ENCODE measurements at regions not wholly inside any gene's neighbourhood (a gene's known extent, or its start where the extent isn't known, plus 50 kb on each side); places are given as distances from the start of the nearest gene placed in this dataset.
"Not testable (repeated sequence)": the region's sequence is repeated elsewhere in the genome, so short reads cannot be mapped to it uniquely, and the experiment has no call there.

DNA sequence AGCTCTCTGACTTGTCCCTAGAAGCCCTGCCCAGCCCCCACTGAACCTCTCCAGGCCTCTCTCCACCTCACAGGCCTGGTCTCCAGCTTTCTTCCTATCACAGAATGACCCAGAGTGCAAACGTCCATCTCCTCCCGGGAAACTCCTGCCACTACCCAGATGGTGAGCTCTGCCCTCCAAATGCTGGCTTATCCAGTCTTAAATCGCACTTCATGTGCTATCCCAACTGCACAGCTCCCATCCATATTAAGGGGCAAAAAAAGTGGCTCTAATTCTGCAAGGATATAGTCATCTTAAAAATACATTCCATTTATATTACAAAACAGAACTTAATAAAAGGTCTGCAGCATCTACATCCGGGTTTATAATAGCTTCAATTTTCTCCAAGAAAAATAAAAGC is 70.8 kb upstream of the CDC42EP3 start:
- no peaks in the 10 kb centered on the region for H3K9me3 ChIP-seq
- no peak overlapping the region for H3K4me3 ChIP-seq
- DNase-seq, result no peak
- WGBS, 2 donors, result 61 to 72% methylated on average over 4 of the region's 4 CpGs
- TF ChIP-seq, protein P1, sequence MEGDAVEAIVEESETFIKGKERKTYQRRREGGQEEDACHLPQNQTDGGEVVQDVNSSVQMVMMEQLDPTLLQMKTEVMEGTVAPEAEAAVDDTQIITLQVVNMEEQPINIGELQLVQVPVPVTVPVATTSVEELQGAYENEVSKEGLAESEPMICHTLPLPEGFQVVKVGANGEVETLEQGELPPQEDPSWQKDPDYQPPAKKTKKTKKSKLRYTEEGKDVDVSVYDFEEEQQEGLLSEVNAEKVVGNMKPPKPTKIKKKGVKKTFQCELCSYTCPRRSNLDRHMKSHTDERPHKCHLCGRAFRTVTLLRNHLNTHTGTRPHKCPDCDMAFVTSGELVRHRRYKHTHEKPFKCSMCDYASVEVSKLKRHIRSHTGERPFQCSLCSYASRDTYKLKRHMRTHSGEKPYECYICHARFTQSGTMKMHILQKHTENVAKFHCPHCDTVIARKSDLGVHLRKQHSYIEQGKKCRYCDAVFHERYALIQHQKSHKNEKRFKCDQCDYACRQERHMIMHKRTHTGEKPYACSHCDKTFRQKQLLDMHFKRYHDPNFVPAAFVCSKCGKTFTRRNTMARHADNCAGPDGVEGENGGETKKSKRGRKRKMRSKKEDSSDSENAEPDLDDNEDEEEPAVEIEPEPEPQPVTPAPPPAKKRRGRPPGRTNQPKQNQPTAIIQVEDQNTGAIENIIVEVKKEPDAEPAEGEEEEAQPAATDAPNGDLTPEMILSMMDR (IDR thresholded peaks at IDR 0.05), result no peak
- H3K27me3 ChIP-seq, result no peaks in the 10 kb centered on the region
- no peaks in the 10 kb centered on the region for H3K36me3 ChIP-seq
- intact Hi-C loops (cut with DNase I), result no loop called here
- no peak overlapping the region for H3K27ac ChIP-seq
- H3K4me1 ChIP-seq, result peaks cover 0 to 8% (median 0%) of the 10 kb centered on the region in 9 donors
- ATAC-seq, result no peak

DNA sequence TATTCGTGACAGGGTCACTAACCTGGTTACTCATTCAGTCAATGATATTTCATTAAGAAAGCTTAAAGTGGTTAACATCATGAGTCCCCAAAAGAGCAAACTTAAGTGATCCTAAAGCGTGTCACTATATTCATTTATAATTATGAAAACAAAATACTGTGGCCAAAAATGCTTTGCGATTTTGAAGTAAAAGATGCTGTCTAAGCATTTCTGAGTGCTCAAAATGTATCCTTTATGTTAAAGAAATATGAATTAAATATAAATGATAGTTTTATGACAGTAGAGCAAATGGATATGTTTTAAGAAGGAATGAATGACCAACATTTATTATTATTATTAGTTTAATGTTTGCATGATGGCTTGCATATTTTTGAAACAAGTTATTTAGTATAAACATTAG is 72.6 kb upstream of the CDC42EP3 start:
- ATAC-seq (no peak), DNase-seq (no peak)
- H3K36me3 ChIP-seq, result no peaks in the 10 kb centered on the region
- intact Hi-C loops (cut with DNase I), result no loop called here
- H3K4me3 ChIP-seq, result no peak overlapping the region
- no peaks in the 10 kb centered on the region for H3K9me3 ChIP-seq
- WGBS, 2 donors, result 95 to 96% methylated on average over 3 of the region's 3 CpGs
- peaks cover 0 to 10% (median 0%) of the 10 kb centered on the region in 9 donors for H3K4me1 ChIP-seq
- TF ChIP-seq, protein P1 (IDR thresholded peaks at IDR 0.05), result no peak
- no peak overlapping the region for H3K27ac ChIP-seq
- no peaks in the 10 kb centered on the region for H3K27me3 ChIP-seq

DNA sequence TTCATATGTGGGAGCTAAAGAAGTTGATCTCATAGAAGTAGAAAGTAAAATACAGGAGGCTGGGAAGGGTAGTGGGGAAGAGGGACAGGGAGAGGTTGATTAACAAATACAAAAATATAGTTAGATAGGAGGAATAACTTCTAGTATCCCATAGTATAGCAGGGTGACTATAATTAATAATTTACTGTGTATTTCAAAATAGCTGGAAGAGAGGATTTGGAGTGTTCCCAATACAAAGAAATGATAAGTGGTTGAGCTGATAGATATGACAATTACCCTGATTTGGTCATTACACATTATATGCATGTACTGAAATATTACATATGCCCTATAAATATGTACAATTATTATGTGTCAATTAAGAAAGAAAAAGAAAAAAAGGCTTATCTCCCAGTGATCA is 73.5 kb upstream of the CDC42EP3 start:
- intact Hi-C loops (cut with DNase I); H3K9me3 ChIP-seq; H3K36me3 ChIP-seq; ATAC-seq; H3K27me3 ChIP-seq; DNase-seq; H3K27ac ChIP-seq; H3K4me3 ChIP-seq: not testable (repeated sequence)
- peaks cover 0 to 13% (median 0%) of the 10 kb centered on the region in 9 donors for H3K4me1 ChIP-seq

DNA sequence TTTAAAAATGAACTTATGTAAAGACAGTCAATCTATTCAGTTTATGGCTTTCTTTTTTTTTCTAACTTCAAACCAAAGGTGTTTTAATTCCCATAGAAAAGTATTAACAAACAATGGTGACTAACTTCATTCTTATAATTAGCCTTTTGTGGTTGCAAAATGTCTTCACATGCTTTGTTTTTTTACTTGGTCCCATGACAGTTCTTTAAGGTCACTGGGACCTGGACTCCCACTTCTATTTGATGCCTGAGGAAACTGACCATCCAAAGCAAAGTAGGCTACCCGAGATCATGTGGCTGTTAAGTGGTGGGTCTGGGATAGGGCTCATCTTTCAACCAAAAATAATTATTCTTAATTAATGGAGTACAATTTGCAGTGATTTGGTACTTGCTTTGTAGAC is 74.6 kb upstream of the CDC42EP3 start:
- H3K4me1 ChIP-seq, result peaks cover 0 to 13% (median 0%) of the 10 kb centered on the region in 9 donors
- H3K27ac ChIP-seq; H3K27me3 ChIP-seq; intact Hi-C loops (cut with DNase I); ATAC-seq; H3K36me3 ChIP-seq; H3K4me3 ChIP-seq; H3K9me3 ChIP-seq; DNase-seq: not testable (repeated sequence)
- 91 to 95% methylated on average over 1 of the region's 1 CpG for WGBS, 2 donors

DNA sequence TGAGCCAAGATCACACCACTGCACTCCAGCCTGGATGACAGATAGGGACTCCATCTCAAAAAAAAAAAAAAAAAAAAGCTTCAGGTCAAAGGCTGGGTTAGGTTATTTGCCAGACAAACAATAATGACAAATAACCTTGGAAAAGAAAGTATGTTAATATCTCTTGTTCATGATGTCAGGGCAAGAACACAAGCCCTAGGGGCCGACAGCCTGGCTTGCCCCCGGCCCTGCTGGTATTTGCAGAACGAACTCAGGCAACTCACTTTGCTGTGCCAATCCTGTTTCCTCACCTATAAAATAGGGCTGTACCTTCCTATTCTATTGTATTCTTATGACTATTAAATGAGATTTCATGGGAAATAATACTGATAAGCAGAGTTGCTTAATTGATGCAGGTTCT is 75.4 kb upstream of the CDC42EP3 start:
- no peak overlapping the region for H3K4me3 ChIP-seq
- H3K36me3 ChIP-seq, result no peaks in the 10 kb centered on the region
- no peak for ATAC-seq
- peaks cover 0 to 13% (median 0%) of the 10 kb centered on the region in 9 donors for H3K4me1 ChIP-seq
- H3K9me3 ChIP-seq, result no peaks in the 10 kb centered on the region
- no peak overlapping the region for H3K27ac ChIP-seq
- intact Hi-C loops (cut with DNase I), result no loop called here
- 91 to 97% methylated on average over 3 of the region's 3 CpGs for WGBS, 2 donors
- TF ChIP-seq, protein P1 (IDR thresholded peaks at IDR 0.05), result no peak
- no peaks in the 10 kb centered on the region for H3K27me3 ChIP-seq
- DNase-seq, result no peak

DNA sequence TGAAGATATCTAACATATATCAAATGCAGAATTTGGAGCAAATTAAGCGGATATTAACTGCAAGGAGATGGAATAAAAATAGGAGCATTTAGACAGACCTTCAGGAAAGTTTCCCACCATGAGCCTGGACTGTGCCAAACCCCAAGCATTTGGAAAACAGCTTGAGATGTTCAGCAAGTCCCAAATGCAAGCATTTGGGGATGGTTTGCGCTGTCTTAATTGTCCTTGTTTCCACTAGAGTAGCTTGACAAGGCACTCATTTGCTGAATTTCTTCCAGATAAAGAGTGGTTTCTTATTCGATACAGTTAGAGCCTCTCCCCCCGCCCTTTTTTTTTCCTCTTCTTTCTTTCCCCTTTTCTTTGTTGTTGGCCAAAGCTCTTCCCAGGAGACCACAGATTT is 77.1 kb upstream of the CDC42EP3 start:
- Histone ChIP-seq H3K27me3 (no peaks in the 10 kb centered on the region), H3K27ac (no peak overlapping the region), H3K36me3 (no peaks in the 10 kb centered on the region), H3K9me3 (no peaks in the 10 kb centered on the region), H3K4me3 (no peak overlapping the region), H3K4me1 (peaks cover 0 to 13% (median 0%) of the 10 kb centered on the region in 9 donors)
- 81 to 84% methylated on average over 4 of the region's 4 CpGs for WGBS, 2 donors
- intact Hi-C loops (cut with DNase I), result no loop called here
- no peak for DNase-seq
- TF ChIP-seq, protein P1 (IDR thresholded peaks at IDR 0.05), result no peak
- no peak for ATAC-seq

DNA sequence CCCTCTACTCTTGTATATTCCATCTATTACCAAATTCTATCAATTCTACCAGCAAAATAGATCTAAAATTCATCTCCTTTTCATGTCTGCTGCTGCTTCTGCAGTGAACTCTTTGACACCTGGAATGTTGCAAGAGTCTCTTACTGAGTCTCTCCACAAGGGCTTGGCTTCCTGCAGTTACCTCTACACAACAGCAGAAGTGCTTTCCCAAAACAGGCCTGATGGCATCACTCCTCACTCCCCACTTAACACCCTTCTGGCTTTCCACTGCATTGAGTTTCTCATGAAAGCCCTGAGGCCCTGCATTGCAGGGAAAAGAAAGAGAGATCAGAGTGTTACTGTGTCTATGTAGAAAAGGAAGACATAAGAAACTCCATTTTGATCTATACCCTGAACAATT is 78.8 kb upstream of the CDC42EP3 start:
- H3K27ac ChIP-seq; H3K4me3 ChIP-seq; DNase-seq; H3K9me3 ChIP-seq; H3K36me3 ChIP-seq; H3K27me3 ChIP-seq; intact Hi-C loops (cut with DNase I); ATAC-seq: not testable (repeated sequence)
- peaks cover 0 to 13% (median 0%) of the 10 kb centered on the region in 9 donors for H3K4me1 ChIP-seq

Data from heart right ventricle (tissue), 16 donors.